GM19035 (cell line): ENCODE measurements at regions not wholly inside any gene's neighbourhood (a gene's known extent, or its start where the extent isn't known, plus 50 kb on each side); places are given as distances from the start of the nearest gene placed in this dataset.
"Not testable (repeated sequence)": the region's sequence is repeated elsewhere in the genome, so short reads cannot be mapped to it uniquely, and the experiment has no call there.

Source experiments
- ATAC-seq: cut with Tn5 transposase; IDR thresholded peaks from one replicate; pipeline ENCODE4 v1.9.1; 2021; ENCODE audit not compliant: unreplicated experiment

DNA sequence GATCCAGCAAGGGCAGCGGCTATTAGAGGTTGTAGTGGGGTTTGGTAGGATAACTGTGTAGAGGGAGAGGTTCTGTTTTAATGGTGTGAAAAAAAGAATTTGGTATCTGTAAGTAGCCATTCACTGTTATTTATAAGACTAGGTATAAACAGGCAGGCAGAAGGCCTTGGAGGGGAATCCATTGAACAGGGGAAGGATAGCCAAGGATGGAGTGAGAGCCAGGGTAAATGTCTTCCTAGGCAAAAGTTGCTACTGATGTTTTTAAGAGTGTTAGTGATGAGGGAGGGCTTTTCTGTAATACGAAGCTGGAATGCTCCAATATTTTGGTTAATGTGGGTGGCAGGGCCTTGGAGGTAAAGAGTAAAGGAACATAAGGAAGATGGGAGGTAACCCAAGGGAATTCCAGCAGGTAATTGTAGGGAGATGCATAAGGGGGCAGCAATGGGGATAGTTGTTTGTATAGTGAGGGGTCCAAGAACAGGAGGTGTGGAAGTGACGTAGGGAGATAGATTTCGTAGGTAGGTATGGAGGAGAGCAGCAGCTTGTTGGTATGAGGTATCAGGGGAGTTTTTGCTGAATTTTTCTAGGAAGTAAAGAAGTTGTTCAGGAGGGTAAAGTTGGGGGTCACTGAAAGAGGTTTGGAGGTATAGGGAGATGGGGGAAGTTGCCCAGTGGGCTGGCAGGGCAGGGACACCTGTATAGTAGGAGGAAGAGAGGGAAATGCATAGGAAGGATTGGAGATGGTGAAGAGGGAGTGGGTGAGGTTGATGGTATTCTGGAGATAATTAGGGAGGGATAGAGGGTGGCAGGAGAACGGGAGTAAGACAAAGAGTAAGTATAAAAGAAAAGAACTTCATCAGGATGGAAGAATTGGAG lies 752.4 kb upstream of the ADGRB3 start:
- no peak for ATAC-seq

DNA sequence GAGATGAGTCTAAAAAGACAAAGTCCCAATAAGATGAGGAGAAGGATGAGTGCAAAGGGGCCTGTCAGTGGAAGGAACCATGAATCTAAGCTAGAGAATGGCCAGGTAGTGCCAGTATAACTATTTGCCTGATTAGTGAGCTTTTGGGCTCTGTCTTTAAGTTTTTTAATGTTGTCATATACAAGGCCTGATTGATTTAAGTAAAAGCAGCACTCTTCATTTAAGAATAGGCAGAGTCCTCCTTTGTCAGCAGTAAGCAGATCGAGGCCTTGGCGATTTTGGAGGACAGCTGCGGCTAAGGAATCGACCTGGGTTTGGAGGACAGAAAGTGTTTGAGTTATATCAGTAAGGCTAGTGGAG lies 753.4 kb upstream of the ADGRB3 start:
- ATAC-seq: no peak

DNA sequence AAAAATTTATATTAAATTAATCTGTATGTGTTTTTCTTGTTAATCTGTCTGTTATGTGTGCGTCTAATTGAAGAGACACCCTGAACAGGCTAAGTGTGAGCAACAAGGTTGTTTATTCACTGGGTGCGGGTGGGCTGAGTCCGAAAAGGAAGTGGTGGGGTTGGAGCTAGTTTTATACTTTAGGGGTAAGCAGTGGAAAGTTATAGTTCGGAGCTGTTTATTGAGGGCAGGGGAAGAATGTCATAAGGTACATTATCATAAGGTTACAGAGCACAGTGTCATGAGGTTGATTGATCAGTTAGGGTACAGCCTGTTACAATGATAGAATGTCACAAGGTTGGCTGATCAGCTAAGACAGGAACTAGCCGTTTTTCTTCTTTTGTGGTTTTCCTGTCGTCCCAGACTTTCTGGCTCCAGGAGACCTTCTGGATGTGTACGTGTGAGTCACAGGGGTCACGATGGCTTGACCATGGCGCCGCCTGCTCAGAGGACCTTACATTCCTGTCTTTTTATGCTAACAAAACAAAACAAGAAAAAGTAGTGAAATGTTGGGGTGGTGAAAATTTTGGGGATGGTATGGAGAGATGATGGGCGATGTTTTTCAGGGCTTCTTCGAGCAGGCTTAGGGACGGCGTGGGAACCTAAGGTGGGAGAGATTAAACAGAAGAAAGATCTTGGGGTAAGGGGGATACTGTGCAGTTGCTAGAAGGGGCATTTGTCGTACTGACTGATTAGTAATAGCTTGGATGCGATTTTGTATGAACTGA lies 754.0 kb upstream of the ADGRB3 start:
- no peak for ATAC-seq

DNA sequence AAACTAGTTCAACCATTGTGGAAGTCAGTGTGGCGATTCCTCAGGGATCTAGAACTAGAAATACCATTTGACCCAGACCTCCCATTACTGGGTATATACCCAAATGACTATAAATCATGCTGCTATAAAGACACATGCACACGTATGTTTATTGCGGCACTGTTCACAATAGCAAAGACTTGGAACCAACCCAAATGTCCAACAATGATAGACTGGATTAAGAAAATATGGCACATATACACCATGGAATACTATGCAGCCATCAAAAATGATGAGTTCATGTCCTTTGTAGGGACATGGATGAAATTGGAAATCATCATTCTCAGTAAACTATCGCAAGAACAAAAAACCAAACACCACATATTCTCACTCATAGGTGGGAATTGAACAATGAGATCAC lies 754.7 kb upstream of the ADGRB3 start:
- ATAC-seq: not testable (repeated sequence)

DNA sequence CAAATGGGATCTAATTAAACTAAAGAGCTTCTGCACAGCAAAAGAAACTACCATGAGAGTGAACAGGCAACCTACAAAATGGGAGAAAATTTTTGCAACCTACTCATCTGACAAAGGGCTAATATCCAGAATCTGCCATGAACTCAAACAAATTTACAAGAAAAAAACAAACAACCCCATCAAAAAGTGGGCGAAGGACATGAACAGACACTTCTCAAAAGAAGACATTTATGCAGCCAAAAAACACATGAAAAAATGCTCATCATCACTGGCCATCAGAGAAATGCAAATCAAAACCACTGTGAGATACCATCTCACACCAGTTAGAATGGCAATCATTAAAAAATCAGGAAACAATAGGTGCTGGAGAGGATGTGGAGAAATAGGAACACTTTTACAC lies 755.2 kb upstream of the ADGRB3 start:
- not testable (repeated sequence) for ATAC-seq

DNA sequence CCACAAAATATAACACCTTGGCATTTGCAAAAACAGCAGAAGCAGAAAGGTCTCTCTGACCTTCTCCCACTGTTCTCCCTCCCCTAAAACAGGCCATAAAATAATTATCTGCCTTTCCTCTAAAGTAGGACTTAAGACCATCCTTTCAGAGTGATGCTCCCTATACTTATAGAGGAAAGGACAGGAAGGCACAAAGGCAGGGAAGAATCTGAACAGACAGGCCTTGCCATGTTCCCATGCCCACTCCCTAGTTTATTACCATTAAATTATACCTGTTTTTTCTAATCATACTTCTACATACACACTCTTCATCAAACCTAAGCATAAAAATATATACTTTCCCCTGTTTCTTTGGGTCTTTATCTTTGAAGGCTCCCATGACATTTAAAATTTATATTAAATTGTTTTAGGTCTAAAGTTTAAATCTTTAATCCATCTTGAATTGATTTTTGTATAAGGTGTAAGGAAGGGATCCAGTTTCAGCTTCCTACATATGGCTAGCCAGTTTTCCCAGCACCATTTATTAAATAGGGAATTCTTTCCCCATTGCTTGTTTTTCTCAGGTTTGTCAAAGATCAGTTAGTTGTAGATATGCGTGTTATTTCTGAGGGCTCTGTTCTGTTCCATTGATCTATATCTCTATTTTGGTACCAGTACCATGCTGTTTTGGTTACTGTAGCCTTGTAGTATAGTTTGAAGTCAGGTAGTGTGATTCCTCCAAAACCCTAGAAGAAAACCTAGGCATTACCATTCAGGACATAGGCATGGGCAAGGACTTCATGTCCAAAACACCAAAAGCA lies 755.8 kb upstream of the ADGRB3 start:
- ATAC-seq: not testable (repeated sequence)

DNA sequence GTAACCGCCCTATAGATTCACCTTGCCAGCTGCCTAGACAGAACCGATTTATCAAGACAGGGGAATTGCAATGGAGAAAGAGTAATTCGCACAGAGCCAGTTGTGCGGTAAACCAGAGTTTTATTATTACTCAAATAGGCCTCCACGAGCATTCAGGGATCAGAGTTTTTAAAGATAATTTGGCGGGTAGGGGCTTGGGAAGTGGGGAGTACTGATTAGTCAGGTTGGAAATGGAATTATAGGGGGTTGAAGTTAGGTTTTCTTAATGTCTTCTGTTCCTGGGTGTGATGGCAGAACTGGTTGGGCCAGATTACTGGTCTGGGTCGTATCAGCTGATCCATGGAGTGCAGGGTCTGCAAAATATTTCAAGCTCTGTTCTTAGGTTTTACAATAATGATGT lies 756.9 kb upstream of the ADGRB3 start:
- not testable (repeated sequence) for ATAC-seq

DNA sequence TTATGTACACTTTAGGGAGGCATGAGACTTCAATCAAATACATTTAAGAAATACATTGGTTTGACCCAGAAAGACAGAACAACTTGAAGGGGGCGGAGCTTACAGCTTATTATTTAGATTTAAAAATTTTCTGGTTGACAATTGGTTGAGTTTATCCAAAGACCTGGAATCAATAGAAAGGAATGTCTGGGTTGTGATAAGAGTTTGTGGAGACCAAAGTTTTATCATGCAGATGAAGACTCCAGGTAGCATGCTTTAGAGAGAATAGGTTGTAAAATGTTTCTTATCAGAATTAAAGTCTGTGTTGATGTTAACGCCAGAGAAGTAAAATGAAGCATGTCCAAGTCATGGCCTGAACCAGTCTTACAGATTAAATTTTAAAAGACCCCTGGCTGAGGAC lies 757.8 kb upstream of the ADGRB3 start:
- no peak for ATAC-seq

DNA sequence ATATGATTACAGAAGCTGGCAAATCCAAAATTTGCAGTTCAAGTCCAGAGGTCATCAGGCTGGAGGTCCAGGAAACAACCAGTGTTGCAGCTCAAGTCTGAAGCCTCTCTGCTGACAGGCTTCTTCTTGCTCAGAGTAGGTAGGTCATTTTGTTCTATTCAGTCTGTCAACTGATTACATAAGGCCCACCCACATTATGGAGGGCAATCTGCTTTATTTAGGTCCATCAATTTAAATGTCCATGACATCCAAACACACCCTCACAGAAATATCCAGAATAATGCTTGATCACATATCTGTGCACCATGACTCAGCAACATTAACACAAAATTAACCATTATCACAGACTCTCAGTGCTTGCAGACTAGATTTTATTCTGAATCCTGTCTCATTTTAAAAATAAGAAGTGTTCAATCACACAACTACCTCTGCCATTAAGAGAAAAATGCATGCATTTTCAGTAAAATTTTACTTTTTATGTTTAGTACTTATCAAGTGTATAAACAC lies 759.2 kb upstream of the ADGRB3 start:
- ATAC-seq: no peak

DNA sequence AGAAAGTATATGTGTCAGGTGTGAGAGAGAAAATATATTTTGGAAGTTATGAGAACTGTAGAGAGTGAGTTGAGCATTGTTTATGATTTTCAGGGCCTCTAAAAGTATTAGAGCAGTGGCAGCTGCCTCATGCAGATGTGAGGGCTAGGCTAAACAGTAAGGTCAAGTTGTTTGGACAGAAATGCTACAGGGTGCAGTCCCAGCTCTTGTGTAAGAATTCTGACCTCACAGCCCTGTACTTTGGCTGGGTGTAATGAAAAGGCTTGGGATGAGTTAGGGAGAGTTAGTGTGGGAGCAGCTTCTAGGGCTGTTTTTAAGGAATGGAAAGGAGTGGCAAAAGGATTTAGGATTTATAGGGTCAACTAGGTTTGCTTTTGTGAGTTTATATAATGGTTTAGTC lies 764.8 kb upstream of the ADGRB3 start:
- no peak for ATAC-seq

DNA sequence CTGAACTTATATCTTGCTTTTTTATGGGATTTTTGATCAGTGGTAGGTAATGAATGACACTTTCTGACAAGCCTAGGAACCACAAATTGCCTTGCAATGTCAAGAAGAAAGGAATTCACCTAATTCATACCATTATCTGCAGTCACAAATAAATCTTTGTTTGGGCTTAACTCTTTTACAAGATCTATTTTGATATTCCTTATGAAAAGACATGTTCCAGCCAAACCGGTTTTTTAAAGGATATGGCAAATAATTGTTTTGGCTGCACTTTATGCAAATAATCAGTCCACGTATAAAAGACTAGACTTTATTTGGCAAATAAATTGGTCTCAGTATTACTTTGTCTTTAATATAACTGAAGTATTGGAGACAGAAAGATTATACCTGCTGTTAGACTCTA lies 771.7 kb upstream of the ADGRB3 start:
- no peak for ATAC-seq

DNA sequence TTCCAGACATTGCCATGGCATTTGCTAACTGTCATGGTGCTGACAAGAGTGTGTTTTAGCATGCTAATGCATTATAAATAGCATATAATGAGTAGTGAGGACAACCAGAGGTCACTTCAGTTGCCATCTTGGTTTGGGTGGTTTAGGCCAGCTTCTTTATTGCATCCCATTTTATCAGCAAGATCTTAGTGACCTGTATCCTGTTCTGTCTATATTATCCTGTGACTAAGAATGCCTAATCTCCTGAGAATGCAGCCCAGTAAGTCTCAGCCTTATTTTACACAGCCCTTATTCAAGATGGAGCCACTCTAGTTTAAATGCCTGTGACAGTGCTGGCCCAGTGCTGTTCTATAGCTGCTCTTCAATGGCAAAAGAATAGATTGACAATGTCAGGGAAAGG lies 781.0 kb upstream of the ADGRB3 start:
- no peak for ATAC-seq

DNA sequence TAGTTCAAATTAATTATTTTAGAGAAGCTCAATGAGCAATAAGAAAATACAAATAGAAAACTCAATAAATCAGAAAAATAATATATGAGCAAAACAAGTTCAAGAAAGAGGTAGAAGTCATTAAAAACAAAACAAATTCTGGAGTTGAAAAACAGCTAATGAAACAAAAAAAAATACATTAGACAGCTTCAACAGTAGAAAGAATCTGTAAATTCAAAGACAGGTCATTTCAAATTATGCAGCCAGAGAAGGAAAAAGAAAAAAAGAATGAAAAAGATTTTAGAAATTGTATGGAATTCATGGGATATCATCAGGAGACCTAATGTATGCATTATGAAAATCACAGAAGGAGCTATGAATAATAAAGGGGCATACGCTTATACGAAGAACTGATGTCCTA lies 795.3 kb upstream of the ADGRB3 start:
- no peak for ATAC-seq

DNA sequence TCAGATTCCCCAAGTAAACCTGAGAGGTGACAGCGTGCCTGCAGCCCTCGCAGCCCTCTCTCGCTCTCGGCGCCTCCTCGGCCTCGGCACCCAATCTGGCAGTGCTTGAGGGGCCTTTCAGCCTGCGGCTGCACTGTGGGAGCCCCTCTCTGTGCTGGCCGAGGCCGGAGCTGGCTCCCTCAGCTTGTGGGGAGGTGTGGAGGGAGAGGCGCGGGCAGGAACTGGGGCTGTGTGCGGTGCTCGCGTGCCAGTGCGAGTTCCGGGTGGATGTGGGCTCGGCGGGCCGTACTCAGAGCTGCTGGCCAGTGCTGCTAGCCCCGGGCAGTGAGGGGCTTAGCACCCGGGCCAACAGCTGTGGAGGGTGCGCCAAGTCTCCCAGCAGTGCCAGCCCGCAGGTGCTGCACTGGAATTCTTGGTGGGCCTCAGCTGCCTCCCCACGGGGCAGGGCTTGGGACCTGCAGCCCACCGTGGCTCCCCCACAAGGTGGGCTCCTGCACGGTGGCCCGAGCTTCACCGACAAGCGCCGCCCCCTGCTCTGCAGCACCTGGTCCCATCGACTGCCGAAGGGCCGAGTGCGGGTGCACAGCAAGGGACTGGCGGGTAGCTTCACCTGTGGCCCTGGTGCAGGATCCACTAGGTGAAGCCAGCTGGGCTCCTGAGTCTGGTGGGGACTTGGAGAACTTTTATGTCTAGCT lies 809.7 kb upstream of the ADGRB3 start:
- ATAC-seq: no peak

DNA sequence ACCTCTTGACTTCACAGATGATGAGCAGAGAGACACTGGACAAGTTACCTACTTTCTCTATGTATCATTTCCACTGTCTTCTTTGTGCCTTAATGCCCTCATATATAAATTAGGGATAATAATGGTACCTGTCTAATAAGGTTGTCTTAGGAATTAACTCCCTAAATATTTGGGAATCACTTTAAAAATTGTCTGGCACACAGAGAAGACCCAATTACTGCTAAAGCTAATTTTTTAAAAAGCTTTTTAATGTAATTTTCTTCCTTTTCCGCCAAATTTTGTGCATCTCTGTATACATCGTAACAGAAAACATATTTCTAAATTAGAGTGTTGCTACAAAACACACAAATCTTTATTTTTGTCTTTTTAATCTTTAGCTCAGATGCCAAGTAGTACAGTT lies 816.8 kb upstream of the ADGRB3 start:
- ATAC-seq: no peak

DNA sequence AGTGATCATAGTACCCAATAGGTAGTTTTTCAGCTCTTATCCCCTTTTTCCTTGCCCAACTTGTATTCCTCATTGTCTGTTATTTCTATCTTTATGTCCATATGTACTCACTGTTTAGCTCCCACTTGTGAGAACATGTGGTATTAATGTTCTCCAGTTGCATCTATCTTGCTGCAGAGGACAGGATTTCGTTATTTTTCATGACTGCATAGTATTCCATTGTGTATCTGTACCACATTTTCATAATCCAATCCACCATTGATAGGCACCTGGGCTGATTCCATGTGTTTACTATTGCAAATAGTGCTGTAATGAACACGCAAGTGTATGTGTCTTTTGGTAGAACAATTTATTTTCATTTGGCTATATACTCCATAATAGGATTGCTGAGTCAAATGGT lies 819.5 kb upstream of the ADGRB3 start:
- ATAC-seq: no peak

DNA sequence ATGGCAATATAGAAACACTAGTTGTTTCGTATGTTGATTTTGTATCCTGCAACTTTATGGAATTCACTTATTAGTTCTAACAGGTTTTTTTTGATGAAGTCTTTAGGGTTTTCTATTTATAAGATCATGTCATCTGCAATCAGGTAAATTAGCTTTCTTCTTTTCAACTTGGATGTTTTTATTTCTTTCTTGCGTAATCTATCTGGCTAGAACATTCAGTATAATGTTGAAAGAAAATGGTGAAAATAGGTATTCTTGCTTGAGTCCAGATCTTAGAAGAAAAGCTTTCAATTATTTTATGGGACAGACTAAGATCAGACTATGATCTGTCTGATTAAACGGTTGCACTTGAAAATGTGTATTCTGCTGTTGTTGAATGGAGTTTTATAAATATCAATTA lies 820.8 kb upstream of the ADGRB3 start:
- no peak for ATAC-seq

DNA sequence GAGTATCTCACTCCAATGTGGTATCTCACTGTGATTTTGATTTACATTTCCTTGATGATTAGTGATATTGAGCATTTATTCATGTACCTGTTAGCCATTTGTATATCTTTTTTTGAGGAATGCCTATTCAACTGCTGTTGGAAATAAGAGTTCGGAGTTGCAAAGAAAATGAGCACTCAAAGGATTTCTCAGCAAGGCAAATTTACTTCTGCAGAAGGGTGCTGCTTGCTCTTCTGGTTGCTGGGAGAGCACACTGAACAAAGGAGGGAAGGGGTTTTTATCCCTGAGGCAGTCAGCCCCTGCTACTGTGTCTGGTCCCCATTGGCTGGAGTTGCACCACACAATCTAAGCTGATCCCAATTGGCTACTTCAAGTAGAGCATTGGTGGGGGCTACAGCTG lies 822.4 kb upstream of the ADGRB3 start:
- ATAC-seq: no peak

DNA sequence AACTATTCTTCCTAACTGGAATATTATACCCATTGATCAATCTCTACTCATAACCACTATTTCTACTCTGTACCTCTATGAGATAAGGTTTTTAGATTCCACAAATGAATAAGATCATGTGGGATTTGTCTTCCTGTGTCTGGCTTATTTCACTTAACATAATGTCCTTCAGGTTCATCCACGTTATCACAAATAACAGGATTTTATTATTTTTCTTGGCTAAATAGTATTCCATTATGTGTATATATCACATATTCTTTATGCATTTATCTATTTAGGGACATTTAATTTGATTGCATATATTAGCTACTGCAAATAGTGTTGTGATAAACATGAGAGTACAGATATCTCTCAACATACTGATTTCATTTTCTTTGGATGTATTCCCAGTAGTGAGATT lies 823.0 kb upstream of the ADGRB3 start:
- no peak for ATAC-seq

DNA sequence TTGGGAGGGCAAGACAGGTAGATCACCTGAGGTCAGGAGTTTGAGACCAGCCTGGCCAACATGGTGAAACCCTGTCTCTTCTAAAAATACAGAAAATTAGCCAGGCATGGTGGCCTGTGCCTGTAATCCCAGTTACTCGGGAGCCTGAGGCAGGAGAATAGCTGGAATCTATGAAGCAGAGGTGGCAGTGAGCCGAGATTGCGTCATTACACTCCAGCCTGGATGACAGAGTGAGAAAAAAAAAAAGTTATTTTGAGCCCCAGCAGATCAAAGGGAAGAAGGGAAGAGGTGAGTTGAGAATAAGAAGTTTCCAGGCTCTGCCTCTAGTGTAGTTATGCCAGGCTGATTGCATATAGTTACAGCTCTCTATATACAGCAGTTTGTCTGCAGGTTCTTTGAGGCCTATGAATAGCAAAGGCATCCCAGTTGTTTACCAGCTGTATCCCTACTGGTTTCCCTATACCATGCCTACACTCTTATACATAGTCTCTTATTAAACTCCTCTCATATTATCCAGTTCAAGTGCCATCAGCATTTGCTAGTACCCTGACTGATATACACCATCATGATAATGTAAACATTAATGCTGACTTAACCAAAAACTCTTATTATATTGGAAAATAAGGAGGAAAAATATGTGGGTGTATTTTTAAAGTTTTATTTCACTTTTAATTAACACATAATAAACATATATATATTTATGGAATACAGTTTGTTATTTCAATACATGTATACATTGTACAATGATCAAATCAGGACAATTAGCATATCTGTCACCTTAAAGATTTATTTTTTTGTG lies 823.6 kb upstream of the ADGRB3 start:
- ATAC-seq: no peak
